G401 (cell line): ENCODE measurements at regions not wholly inside any gene's neighbourhood (a gene's known extent, or its start where the extent isn't known, plus 50 kb on each side); places are given as distances from the start of the nearest gene placed in this dataset.
"Not testable (repeated sequence)": the region's sequence is repeated elsewhere in the genome, so short reads cannot be mapped to it uniquely, and the experiment has no call there.

Experiments
- DNase-seq: peaks from one replicate; pipeline ENCODE4 v3.0.0-alpha.2; 2015; ENCODE audit warnings: low spot score
- in situ Hi-C: cut with HindIII; loops from 2 replicates; pipeline ENCODE4 v1.10.0; 2016; ENCODE audit warnings: low sequenced_read_pairs, mixed read lengths

GRCh38 chr5:25295067-25295466, 650.3 kb upstream of the CDH10 start:
- no peak for DNase-seq
- in situ Hi-C loops: no loop called here

GRCh38 chr5:25289766-25290165, 645.0 kb upstream of the CDH10 start:
- in situ Hi-C loops, DNase-seq: not testable (repeated sequence)

GRCh38 chr5:25286319-25286718, 641.5 kb upstream of the CDH10 start:
- in situ Hi-C loops: no loop called here
- DNase-seq: no peak

GRCh38 chr5:25285136-25285535, 640.4 kb upstream of the CDH10 start:
- no peak for DNase-seq
- in situ Hi-C loops: no loop called here

DNA sequence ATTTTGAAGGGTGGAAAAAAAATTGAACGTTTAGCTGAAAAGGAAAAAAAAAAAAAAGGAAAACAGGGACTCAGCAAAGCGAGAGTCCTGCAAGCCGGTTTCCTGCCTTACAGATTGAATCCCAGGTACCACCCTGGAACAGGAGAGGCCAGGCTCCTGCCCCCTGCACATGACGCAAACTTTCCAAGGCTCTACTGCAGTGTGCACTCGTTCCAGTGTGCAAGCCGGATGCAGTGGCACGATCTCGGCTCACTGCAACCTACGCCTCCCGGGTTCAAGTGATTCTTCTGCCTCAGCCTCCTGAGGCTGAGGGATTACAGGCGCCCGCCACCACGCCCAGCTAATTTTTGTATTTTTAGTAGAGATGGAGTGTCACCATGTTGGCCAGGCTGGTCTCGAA, 618.7 kb upstream of the CDH10 start:
- DNase-seq, in situ Hi-C loops: not testable (repeated sequence)

DNA sequence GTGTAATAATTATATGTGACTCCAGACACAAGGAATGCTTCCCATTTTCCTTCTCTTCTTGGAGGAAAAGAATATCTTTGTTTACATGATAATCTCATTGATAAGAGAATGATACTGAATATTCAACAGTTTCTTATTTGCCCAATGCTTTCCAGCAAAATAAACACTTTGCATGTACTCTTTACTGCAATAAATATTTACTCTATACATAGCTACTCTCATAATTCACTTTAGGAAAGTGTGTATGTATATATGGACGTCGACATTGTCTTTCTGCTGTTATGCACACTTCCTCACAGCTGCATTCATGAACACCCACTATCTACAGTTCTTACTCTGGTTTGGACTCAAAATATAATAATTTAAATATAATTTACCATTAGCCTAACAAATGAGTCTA, 617.4 kb upstream of the CDH10 start:
- in situ Hi-C loops: no loop called here

DNA sequence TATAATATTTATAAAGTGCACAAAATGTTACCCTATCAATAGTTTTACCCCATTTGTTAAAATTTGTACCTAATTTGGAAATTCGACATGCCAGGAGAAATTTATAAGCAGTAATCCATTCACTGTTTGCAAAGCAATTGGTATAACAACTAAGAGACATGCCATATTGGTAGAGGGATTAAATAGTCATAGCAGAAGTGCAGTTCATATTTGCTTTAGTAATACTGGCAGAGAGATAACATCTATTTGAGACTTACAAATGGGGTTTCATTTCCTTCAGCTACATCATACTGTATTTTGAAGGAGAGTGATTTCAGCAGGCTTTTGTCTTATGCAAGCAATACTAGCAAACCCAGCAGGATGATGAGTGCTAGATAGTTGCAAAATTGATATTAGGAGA, 610.4 kb upstream of the CDH10 start:
- DNase-seq: no peak
- in situ Hi-C loops: no loop called here

More for the DNA sequence above, 617.4 kb upstream of the CDH10 start:
- no peak for DNase-seq

DNA sequence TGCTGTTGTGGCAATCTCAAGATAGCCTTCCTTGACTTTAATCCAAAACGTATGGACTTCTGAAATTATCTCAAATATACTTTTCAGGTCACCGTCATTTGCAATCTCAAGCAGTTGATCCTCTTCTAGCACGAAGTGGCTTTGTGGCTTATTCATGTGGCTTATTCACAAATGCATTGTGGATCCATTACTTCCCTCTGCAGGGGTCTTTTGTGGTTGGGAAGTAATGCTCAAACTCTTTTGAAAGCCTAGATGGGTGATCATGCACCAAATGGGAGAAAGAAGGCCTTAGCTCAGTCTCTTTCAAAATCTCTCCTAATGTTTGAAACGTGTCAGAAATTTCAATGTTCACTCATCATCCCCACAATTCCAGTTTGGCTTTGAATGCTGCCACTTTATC, 597.2 kb upstream of the CDH10 start:
- in situ Hi-C loops: no loop called here
- no peak for DNase-seq

DNA sequence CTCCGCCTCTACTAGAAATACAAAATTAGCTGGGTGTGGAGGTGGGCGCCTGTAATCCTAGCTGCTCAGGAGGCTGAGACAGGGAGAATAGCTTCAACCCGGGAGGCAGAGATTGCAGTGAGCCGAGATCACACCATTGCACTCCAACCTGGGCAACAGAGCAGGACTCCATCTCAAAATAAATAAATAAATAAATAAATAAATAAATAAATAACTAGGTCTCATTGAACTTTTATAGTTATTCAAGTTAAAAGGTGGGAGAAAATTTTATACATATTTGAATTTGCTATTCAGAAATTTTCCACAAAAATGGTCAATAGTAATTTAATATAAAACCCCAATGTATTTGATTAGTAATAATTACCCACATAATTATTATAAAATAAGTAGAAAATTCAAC, 593.9 kb upstream of the CDH10 start:
- DNase-seq, in situ Hi-C loops: not testable (repeated sequence)

- DNase-seq: no peak
- in situ Hi-C loops: no loop called here
Measured at GRCh38 chr5:25224316-25224982, 579.7 kb upstream of the CDH10 start.

DNA sequence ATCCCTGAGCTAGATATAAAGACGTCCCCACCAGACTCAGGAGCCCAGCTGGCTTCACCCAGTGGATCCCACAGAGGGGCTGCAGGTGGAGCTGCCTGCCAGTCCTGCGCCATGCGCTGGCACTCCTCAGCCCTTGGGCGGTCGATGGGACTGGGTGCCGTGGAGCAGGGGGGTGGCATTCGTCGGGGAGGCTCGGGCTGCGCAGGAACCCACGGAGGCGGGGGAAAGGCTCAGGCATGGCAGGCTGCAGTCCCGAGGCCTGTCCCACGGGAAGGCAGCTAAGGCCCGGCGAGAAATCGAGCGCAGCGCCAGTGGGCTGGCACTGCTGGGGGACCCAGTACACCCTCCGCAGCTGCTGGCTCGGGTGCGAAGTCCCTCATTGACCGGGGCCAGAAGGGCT, 555.1 kb upstream of the CDH10 start:
- in situ Hi-C loops, DNase-seq: not testable (repeated sequence)

GRCh38 chr5:25190521-25191000, 545.8 kb upstream of the CDH10 start:
- in situ Hi-C loops: no loop called here

GRCh38 chr5:25181249-25181648, 536.5 kb upstream of the CDH10 start:
- in situ Hi-C loops: no loop called here
- no peak for DNase-seq

More at GRCh38 chr5:25190521-25191000, 545.8 kb upstream of the CDH10 start:
- DNase-seq: no peak

DNA sequence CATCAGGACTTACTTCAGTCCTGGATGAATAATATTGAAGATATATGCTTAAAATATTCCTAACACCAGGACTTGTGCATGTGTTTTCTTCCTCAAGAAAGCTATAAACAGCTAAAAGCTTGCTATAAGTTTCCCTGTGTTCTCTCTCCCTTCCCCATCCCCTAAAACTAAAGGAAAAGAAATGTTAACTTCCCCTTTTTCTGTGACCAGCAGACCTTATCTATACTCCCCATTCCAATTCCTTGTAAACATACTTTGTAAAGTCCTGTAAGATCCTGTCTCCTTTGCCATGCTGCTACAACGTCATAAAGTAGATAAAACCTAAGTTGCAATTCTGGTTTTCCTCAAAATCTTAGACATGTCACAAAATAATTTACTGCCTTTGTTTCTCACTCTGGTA, 517.8 kb upstream of the CDH10 start:
- in situ Hi-C loops: not testable (repeated sequence)

DNA sequence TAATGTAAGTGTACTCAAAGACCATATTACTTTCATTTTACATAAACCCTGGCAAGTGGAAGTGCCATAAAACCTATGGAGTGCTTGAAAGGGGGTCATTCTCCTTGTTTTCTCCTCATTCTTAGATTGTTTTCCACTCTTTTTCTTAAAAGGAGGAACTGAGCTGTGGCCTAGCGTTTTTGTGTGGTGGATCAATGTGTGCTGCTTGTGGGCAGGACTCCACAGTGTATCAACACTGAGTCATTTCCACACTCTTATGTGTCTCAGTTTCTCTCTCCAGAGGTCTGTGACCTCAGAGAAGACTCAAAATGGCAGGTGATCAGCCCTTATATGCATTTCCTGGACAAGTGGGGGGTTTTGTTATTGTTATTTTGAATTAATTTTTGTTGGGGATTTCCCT, 516.1 kb upstream of the CDH10 start:
- in situ Hi-C loops: no loop called here
- DNase-seq: no peak

More for the DNA sequence above, 517.8 kb upstream of the CDH10 start:
- DNase-seq: not testable (repeated sequence)

GRCh38 chr5:25150819-25151218, 506.0 kb upstream of the CDH10 start:
- no peak for DNase-seq
- in situ Hi-C loops: no loop called here

GRCh38 chr5:25128606-25129005, 483.8 kb upstream of the CDH10 start:
- no peak for DNase-seq

GRCh38 chr5:25119650-25120049, 474.9 kb upstream of the CDH10 start:
- in situ Hi-C loops: no loop called here
- no peak for DNase-seq

More at GRCh38 chr5:25128606-25129005, 483.8 kb upstream of the CDH10 start:
- in situ Hi-C loops: no loop called here

DNA sequence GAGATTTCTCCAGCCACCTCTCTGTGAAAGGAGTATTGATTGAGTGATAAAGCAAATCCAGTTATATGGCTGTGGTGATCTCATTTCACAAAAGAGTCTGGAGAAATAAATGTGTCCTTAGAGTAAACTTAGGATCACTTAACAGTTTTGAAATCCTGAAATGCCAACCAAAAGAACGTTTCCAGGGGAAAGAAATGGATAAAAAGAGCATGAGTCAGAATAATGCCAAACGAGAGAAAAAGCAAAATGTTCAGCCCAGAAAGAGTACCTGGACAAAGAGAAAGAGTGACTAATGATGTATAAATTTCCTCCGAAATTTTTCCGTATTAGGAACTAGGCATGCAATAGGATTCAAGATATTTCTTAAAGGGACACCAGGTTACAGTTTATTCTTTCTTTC, 463.1 kb upstream of the CDH10 start:
- DNase-seq: no peak
- in situ Hi-C loops: no loop called here

DNA sequence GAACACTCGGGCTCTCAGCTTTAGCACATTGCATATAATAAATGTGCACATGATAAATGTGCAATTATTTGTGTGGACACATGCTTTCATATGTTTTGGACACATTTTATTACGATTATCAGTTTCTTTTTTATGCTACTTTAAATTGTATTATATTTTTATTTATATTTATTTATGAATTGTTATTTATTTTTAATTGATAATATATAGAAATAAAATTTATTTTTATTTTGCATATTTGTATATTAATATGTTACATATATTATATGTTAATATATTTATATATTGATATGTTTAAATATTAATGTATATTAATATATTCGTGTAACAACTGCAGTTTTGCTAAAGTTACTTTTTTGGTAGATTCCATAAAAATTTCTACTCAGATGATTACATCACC, 454.8 kb upstream of the CDH10 start:
- DNase-seq: no peak
- in situ Hi-C loops: no loop called here

DNA sequence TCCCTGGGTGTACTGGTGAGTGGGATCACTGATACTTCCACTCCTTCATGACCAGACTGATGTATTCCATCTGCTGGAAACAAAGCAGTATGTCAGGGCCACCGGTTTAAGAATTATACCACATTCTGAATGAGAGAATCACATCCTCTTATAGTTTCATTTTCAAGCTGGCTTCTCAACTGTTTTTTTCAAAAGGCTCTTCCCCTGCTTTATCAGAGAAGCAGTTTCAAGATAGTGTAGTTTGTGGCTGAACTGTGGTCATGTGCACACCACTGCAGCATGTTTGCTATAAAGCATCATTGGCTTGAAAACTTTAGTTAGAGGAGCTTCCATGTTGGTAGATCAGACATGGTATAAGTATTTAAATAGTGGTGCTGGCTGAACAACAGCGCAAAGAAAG, 450.5 kb upstream of the CDH10 start:
- no peak for DNase-seq
- in situ Hi-C loops: no loop called here
